ENCODE measurements at regions not wholly inside any gene's neighbourhood (a gene's known extent, or its start where the extent isn't known, plus 50 kb on each side); places are given as distances from the start of the nearest gene placed in this dataset.

DNA sequence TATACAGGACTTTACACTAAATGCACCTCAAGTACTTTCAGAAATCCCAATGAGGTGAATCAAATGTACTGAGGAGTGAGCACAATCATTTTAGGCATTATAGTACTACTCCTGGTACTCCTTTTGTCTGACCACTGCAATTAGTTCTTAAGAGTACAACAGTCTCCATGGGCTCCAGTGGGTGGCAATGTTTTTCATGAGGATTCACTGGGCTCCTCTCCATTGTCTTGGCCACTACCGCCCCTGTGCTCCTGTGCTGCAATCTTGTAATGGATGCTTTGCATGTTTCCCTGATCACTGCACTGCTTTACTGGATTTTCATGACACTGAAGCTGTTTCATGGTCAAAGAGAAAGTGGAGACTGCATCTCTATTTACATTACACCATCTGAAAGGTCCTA lies 268.5 kb upstream of the ZSWIM2 start:
- TF ChIP-seq POLR2A (IDR thresholded peaks at IDR 0.05) (no peak), POLR2AphosphoS5 (IDR thresholded peaks at IDR 0.05) (no peak), EP300 (IDR thresholded peaks at IDR 0.05) (no peak)
- TF ChIP-seq, protein P1, sequence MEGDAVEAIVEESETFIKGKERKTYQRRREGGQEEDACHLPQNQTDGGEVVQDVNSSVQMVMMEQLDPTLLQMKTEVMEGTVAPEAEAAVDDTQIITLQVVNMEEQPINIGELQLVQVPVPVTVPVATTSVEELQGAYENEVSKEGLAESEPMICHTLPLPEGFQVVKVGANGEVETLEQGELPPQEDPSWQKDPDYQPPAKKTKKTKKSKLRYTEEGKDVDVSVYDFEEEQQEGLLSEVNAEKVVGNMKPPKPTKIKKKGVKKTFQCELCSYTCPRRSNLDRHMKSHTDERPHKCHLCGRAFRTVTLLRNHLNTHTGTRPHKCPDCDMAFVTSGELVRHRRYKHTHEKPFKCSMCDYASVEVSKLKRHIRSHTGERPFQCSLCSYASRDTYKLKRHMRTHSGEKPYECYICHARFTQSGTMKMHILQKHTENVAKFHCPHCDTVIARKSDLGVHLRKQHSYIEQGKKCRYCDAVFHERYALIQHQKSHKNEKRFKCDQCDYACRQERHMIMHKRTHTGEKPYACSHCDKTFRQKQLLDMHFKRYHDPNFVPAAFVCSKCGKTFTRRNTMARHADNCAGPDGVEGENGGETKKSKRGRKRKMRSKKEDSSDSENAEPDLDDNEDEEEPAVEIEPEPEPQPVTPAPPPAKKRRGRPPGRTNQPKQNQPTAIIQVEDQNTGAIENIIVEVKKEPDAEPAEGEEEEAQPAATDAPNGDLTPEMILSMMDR (IDR thresholded peaks at IDR 0.05) = no peak
- Histone ChIP-seq H3K27ac (no peak overlapping the region), H3K4me1 (no peaks in the 10 kb centered on the region), H3K27me3 (no peaks in the 10 kb centered on the region), H3K36me3 (no peaks in the 10 kb centered on the region), H3K4me3 (no peak overlapping the region), H3K9me3 (no peaks in the 10 kb centered on the region)
- 88% methylated on average over 1 of the region's 1 CpG for WGBS
- DNase-seq (ENCODE audit: low spot score in 2 of 2) = no peak

DNA sequence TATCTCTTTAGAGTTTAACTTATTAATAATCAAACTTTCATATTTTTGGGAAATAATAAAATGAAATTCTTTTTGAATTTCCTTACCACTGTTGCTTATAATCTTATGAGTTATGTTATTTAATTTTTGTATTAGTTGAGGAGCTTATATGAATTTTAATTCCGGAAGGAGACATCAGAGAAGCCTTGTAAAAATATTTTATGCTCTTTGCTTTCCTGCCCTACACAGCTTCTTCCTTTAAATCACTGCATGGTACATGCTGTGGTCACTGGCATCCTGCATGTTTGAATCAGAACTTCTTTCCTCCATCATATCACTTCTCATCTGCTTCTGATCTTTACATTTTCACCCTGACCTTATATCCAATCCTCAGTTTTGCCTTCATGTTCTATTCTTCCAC lies 266.7 kb upstream of the ZSWIM2 start:
- no peaks in the 10 kb centered on the region for H3K36me3 ChIP-seq
- no peaks in the 10 kb centered on the region for H3K27me3 ChIP-seq
- H3K9me3 ChIP-seq = no peaks in the 10 kb centered on the region
- no peaks in the 10 kb centered on the region for H3K4me1 ChIP-seq
- H3K4me3 ChIP-seq = no peak overlapping the region
- no peak overlapping the region for H3K27ac ChIP-seq
- no peak for DNase-seq (ENCODE audit: low spot score in 2 of 2)
- TF ChIP-seq POLR2AphosphoS5 (IDR thresholded peaks at IDR 0.05) = no peak
- TF ChIP-seq, protein P1 (IDR thresholded peaks at IDR 0.05) = no peak
- no peak for TF ChIP-seq POLR2A (IDR thresholded peaks at IDR 0.05)
- TF ChIP-seq EP300 (IDR thresholded peaks at IDR 0.05) = no peak
- WGBS = 79% methylated on average over 1 of the region's 1 CpG

DNA sequence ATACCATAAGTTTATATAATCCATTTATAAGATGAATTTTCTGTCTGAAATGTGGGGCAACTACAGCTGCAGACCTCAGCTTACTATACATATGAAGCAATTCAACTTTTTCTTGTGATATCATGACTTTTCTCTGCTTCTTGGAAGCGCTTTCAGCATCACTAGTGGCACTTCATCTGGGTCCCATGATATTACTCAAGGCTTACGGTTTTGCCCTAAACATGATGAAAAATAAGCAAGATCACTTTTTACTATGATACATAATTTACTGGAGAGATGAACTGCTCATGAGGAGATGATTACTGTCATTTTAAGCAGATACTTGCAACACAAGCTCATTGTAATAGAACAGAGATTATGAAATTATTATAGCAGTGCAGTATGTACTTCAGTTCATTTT lies 258.0 kb upstream of the ZSWIM2 start:
- Histone ChIP-seq H3K27ac (no peak overlapping the region), H3K4me1 (no peaks in the 10 kb centered on the region), H3K27me3 (no peaks in the 10 kb centered on the region), H3K9me3 (no peaks in the 10 kb centered on the region), H3K36me3 (no peaks in the 10 kb centered on the region), H3K4me3 (no peak overlapping the region)
- no peak for TF ChIP-seq POLR2A (IDR thresholded peaks at IDR 0.05)
- no peak for TF ChIP-seq EP300 (IDR thresholded peaks at IDR 0.05)
- TF ChIP-seq POLR2AphosphoS5 (IDR thresholded peaks at IDR 0.05) = no peak
- TF ChIP-seq, protein P1 (IDR thresholded peaks at IDR 0.05) = no peak
- no peak for DNase-seq (ENCODE audit: low spot score in 2 of 2)
- WGBS = 74% methylated on average over 2 of the region's 2 CpGs

DNA sequence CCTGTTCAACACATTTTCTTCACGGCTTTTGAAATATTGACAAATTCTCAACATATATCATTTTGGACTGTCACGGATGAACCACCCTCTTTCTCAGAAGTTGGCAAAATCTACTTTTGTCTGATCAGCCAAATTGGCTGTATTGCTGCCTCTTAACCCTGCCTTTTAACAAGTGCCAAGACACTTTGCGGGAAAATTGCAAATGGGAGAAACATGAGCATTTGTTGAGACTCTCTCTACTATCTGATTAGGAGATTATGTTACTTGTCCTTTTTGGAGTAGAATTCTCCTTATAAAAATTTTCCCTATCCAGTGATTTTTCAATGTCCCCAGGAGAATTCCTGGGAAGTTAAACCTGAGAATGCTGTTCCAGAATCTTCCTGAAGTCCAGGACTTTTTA lies 256.2 kb upstream of the ZSWIM2 start:
- Histone ChIP-seq H3K4me1 (no peaks in the 10 kb centered on the region), H3K9me3 (no peaks in the 10 kb centered on the region), H3K27me3 (no peaks in the 10 kb centered on the region), H3K4me3 (no peak overlapping the region), H3K36me3 (no peaks in the 10 kb centered on the region), H3K27ac (no peak overlapping the region)
- WGBS = 36% methylated on average over 3 of the region's 3 CpGs
- no peak for DNase-seq (ENCODE audit: low spot score in 2 of 2)
- no peak for TF ChIP-seq EP300 (IDR thresholded peaks at IDR 0.05)
- TF ChIP-seq POLR2A (IDR thresholded peaks at IDR 0.05) = no peak
- TF ChIP-seq, protein P1 (IDR thresholded peaks at IDR 0.05) = no peak
- TF ChIP-seq POLR2AphosphoS5 (IDR thresholded peaks at IDR 0.05) = no peak

DNA sequence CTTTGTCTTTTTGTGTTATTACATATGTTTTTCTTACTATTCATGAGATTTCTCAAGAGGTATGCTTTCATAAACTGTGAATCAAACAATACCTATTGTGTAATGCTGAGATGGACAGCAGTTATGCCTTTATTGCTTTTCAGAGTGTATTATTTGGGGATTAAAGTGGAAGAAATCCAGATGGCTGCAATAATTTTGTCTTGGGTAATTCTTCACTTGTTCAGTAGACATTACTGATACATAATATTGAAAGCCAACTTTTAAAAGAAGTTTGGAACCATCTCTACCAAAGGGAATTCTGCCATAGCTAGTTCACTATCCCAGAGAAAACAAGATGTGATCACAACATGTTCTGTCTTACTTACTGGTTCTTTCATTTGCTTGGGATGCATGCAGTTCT lies 253.4 kb upstream of the ZSWIM2 start:
- Histone ChIP-seq H3K4me1 (no peaks in the 10 kb centered on the region), H3K9me3 (no peaks in the 10 kb centered on the region), H3K27me3 (no peaks in the 10 kb centered on the region), H3K36me3 (no peaks in the 10 kb centered on the region), H3K4me3 (no peak overlapping the region), H3K27ac (no peak overlapping the region)
- TF ChIP-seq POLR2AphosphoS5 (IDR thresholded peaks at IDR 0.05) (no peak), EP300 (IDR thresholded peaks at IDR 0.05) (no peak), POLR2A (IDR thresholded peaks at IDR 0.05) (no peak)
- TF ChIP-seq, protein P1 (IDR thresholded peaks at IDR 0.05) = no peak
- no peak for DNase-seq (ENCODE audit: low spot score in 2 of 2)

All from suprapubic skin (tissue), 4 donors.